ENCODE measurements at regions not wholly inside any gene's neighbourhood (a gene's known extent, or its start where the extent isn't known, plus 50 kb on each side); places are given as distances from the start of the nearest gene placed in this dataset.

- TF ChIP-seq POLR2AphosphoS5 (IDR thresholded peaks at IDR 0.05; ENCODE audit: low read depth, low read length) (no peak), CTCF (IDR thresholded peaks at IDR 0.05) (no peak), SIN3A (IDR thresholded peaks at IDR 0.05; ENCODE audit: borderline replicate concordance, insufficient read depth, low read depth, low read length) (no peak), REST (IDR thresholded peaks at IDR 0.05; ENCODE audit: insufficient read depth in 1 of 2, low read depth in 2 of 2, low read length in 1 of 2) (no peak), TCF7L2 (IDR thresholded peaks at IDR 0.05; ENCODE audit: low read depth, low read length) (no peak)
Observed at GRCh38 chr10:130486906-130487305, 350.7 kb downstream of the GLRX3 start.
